Breast epithelium (tissue), 3 donors: ENCODE measurements at regions not wholly inside any gene's neighbourhood (a gene's known extent, or its start where the extent isn't known, plus 50 kb on each side); places are given as distances from the start of the nearest gene placed in this dataset.
"Not testable (repeated sequence)": the region's sequence is repeated elsewhere in the genome, so short reads cannot be mapped to it uniquely, and the experiment has no call there.

ENCODE experiments used
- POLR2AphosphoS5 ChIP-seq, 3 donors: sonication (generic); formaldehyde crosslinking; IDR thresholded peaks; one replicate each; pipeline ENCODE4 v1.6.1; 2017; ENCODE audit warnings: antibody characterized with exemption in 3 of 3
- TF ChIP-seq, protein P1 (sequence below), 3 donors: fragments of 450-650 bp; IDR thresholded peaks; one replicate each; pipeline ENCODE4 v1.5.1; 2016 to 2017; ENCODE audit warnings: antibody characterized with exemption in 3 of 3, mild to moderate bottlenecking in 3 of 3, moderate library complexity in 3 of 3

DNA sequence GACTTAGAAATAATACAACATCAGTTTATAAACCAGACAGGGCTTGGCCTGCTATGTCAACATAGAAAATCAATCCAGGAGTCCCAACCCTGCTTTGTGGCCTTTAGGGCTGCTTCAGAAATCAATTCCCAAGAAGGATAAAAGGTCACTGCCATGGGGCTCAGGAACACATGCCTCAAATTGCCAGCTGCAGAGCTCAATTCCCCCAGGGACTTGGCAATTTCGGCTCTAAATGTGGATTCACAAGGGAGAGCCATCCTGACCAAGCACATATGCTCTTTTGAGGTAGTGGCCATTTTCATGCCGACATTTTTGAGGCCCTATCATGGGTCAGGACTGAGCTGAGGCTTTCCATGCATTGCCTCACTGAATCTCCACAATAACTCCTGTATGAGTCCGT, 97.5 kb downstream of the SPDYE17 start:
- TF ChIP-seq, protein P1, sequence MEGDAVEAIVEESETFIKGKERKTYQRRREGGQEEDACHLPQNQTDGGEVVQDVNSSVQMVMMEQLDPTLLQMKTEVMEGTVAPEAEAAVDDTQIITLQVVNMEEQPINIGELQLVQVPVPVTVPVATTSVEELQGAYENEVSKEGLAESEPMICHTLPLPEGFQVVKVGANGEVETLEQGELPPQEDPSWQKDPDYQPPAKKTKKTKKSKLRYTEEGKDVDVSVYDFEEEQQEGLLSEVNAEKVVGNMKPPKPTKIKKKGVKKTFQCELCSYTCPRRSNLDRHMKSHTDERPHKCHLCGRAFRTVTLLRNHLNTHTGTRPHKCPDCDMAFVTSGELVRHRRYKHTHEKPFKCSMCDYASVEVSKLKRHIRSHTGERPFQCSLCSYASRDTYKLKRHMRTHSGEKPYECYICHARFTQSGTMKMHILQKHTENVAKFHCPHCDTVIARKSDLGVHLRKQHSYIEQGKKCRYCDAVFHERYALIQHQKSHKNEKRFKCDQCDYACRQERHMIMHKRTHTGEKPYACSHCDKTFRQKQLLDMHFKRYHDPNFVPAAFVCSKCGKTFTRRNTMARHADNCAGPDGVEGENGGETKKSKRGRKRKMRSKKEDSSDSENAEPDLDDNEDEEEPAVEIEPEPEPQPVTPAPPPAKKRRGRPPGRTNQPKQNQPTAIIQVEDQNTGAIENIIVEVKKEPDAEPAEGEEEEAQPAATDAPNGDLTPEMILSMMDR (IDR thresholded peaks at IDR 0.05) = not testable (repeated sequence)
- TF ChIP-seq POLR2AphosphoS5 (IDR thresholded peaks at IDR 0.05) = not testable (repeated sequence)
